GM23338 (cell line): ENCODE measurements at regions not wholly inside any gene's neighbourhood (a gene's known extent, or its start where the extent isn't known, plus 50 kb on each side); places are given as distances from the start of the nearest gene placed in this dataset.

Experiments used
- ATAC-seq: fragments of 200-7000 bp; cut with Tn5 transposase; 3 replicates; pipeline ENCODE4 v1.9.1; 2020
- DNase-seq: peaks from one replicate; pipeline ENCODE4 v3.0.0-alpha.2; 2015; ENCODE audit warnings: low spot score
- H2AFZ ChIP-seq: fragments of 200-600 bp; sonication (generic); 2 replicates; pipeline ENCODE4 v1.8.0; 2016; ENCODE audit warnings: antibody characterized with exemption, mild to moderate bottlenecking, moderate library complexity
- H3F3A ChIP-seq: fragments of 200-600 bp; sonication (generic); replicated peaks from 2 replicates; pipeline ENCODE4 v1.8.0; 2017; ENCODE audit warnings: antibody characterized with exemption, mixed run types, low read depth
- H3K27ac ChIP-seq: fragments of 200-600 bp; sonication (generic); 2 replicates; pipeline ENCODE4 v1.6.1; 2016; ENCODE audit warnings: low read depth
- H3K27me3 ChIP-seq: fragments of 200-600 bp; sonication (generic); 2 replicates; pipeline ENCODE4 v1.8.0; 2016; ENCODE audit warnings: mild to moderate bottlenecking, mixed run types, moderate library complexity; ENCODE audit not compliant: insufficient read depth
- H3K36me3 ChIP-seq: fragments of 200-600 bp; sonication (generic); 2 replicates; pipeline ENCODE4 v1.8.0; 2016; ENCODE audit warnings: mild to moderate bottlenecking; ENCODE audit not compliant: insufficient read depth
- H3K4me1 ChIP-seq: fragments of 200-600 bp; sonication (generic); 2 replicates; pipeline ENCODE4 v1.8.0; 2016; ENCODE audit warnings: mild to moderate bottlenecking, moderate library complexity; ENCODE audit not compliant: insufficient read depth
- H3K4me2 ChIP-seq: fragments of 200-600 bp; sonication (generic); 2 replicates; pipeline ENCODE4 v1.7.1; 2017; ENCODE audit warnings: mixed run types
- H3K4me3 ChIP-seq: fragments of 200-600 bp; sonication (generic); 2 replicates; pipeline ENCODE4 v1.6.1; 2016; ENCODE audit warnings: mixed run types
- H3K79me2 ChIP-seq: fragments of 200-600 bp; sonication (generic); replicated peaks from 2 replicates; pipeline ENCODE4 v1.8.0; 2017; ENCODE audit warnings: mild to moderate bottlenecking; ENCODE audit not compliant: insufficient read depth
- H3K9me2 ChIP-seq: fragments of 200-600 bp; sonication (generic); 2 replicates; pipeline ENCODE4 v1.8.0; 2017; ENCODE audit not compliant: insufficient read depth
- H4K20me1 ChIP-seq: fragments of 200-600 bp; sonication (generic); replicated peaks from 2 replicates; pipeline ENCODE4 v1.8.0; 2017; ENCODE audit warnings: mild to moderate bottlenecking; ENCODE audit not compliant: insufficient read depth
- H3K27ac Mint-ChIP-seq: 2 replicates; pipeline ENCODE4 v1.8.0; 2020; ENCODE audit warnings: inconsistent platforms, mild to moderate bottlenecking, moderate library complexity, mixed read lengths
- H3K27me3 Mint-ChIP-seq: 3 replicates; pipeline ENCODE4 v1.8.0; 2022; ENCODE audit warnings: low read depth, mild to moderate bottlenecking, moderate library complexity, mixed read lengths, inconsistent platforms; ENCODE audit not compliant: insufficient read depth, poor library complexity
- H3K36me3 Mint-ChIP-seq: 3 replicates; pipeline ENCODE4 v1.8.0; 2021; ENCODE audit warnings: low read depth, mild to moderate bottlenecking, inconsistent platforms, moderate library complexity, mixed read lengths
- H3K4me1 Mint-ChIP-seq: 3 replicates; pipeline ENCODE4 v1.8.0; 2020; ENCODE audit warnings: mild to moderate bottlenecking, inconsistent platforms, mixed read lengths
- H3K4me3 Mint-ChIP-seq: 3 replicates; pipeline ENCODE4 v1.8.0; 2021; ENCODE audit warnings: moderate library complexity, mild to moderate bottlenecking, inconsistent platforms, mixed read lengths
- H3K9me3 Mint-ChIP-seq: 3 replicates; pipeline ENCODE4 v1.8.0; 2020; ENCODE audit warnings: moderate library complexity, mild to moderate bottlenecking, inconsistent platforms, mixed read lengths
- CREB1 ChIP-seq: fragments of 250-450 bp; sonication (Bioruptor Pico); IDR thresholded peaks from 2 replicates; pipeline ENCODE4 v1.5.0; 2020; ENCODE audit warnings: low read depth, mild to moderate bottlenecking, moderate library complexity
- CTCF ChIP-seq, 2 experiments: fragments of 200-600 bp in 1 of 2; sonication (generic) in 1 of 2; conservative IDR thresholded peaks; 2 replicates each; pipeline versions ENCODE4 v1.5.1 to v1.6.1; 2016 to 2017; ENCODE audit warnings: antibody characterized with exemption in 2 of 2, low read depth in 2 of 2, mild to moderate bottlenecking in 2 of 2, moderate library complexity in 1 of 2
- ETS1 ChIP-seq: IDR thresholded peaks from 2 replicates; pipeline ENCODE4 v1.6.1; 2016; ENCODE audit warnings: antibody characterized with exemption
- EZH2 ChIP-seq: fragments of 200-600 bp; sonication (generic); IDR thresholded peaks from one replicate; pipeline ENCODE4 v1.8.0; 2017; ENCODE audit warnings: antibody characterized with exemption, mild to moderate bottlenecking, low read depth; ENCODE audit not compliant: unreplicated experiment
- EZH2phosphoT487 ChIP-seq: fragments of 200-600 bp; sonication (generic); IDR thresholded peaks from one replicate; pipeline ENCODE4 v1.8.1; 2018; ENCODE audit warnings: antibody characterized with exemption; ENCODE audit not compliant: unreplicated experiment
- JUNB ChIP-seq: IDR thresholded peaks from one replicate; pipeline ENCODE4 v1.6.1; 2016; ENCODE audit warnings: antibody characterized with exemption; ENCODE audit not compliant: unreplicated experiment
- NANOG ChIP-seq: IDR thresholded peaks from 2 replicates; pipeline ENCODE4 v1.6.1; 2016; ENCODE audit warnings: antibody characterized with exemption, borderline replicate concordance
- POLR2AphosphoS5 ChIP-seq: IDR thresholded peaks from 2 replicates; pipeline ENCODE4 v1.6.1; 2016; ENCODE audit warnings: antibody characterized with exemption, low read depth
- REST ChIP-seq: IDR thresholded peaks from one replicate; pipeline ENCODE4 v1.6.1; 2018; ENCODE audit warnings: antibody characterized with exemption; ENCODE audit not compliant: unreplicated experiment
- STAT1 ChIP-seq: IDR thresholded peaks from one replicate; pipeline ENCODE4 v1.6.1; 2016; ENCODE audit warnings: antibody characterized with exemption; ENCODE audit not compliant: unreplicated experiment
- ZNF114 ChIP-seq: fragments of 250-450 bp; sonication (Bioruptor Pico); IDR thresholded peaks from 2 replicates; pipeline ENCODE4 v1.5.0; 2020; ENCODE audit warnings: mild to moderate bottlenecking, moderate library complexity
- ZNF331 ChIP-seq: fragments of 250-450 bp; sonication (Bioruptor Pico); IDR thresholded peaks from 2 replicates; pipeline ENCODE4 v1.5.0; 2020; ENCODE audit warnings: low read depth, mild to moderate bottlenecking, moderate library complexity
- ZNF462 ChIP-seq: fragments of 250-450 bp; sonication (Bioruptor Pico); IDR thresholded peaks from 2 replicates; pipeline ENCODE4 v1.5.0; 2020; ENCODE audit warnings: mild to moderate bottlenecking, moderate library complexity

GRCh38 chr20:48478370-48478769, 349.4 kb downstream of the PREX1 start:
- no peaks in the 10 kb centered on the region for H3K4me1 ChIP-seq
- no peaks in the 10 kb centered on the region for H3K36me3 ChIP-seq
- Mint-ChIP-seq H3K36me3 (peaks cover 8% of the 10 kb centered on the region; the same call in 2 of the 3 replicates), H3K27me3 (peaks cover 7% of the 10 kb centered on the region), H3K9me3 (peaks cover 7% of the 10 kb centered on the region), H3K27ac (no peak overlapping the region), H3K4me1 (peaks cover 17% of the 10 kb centered on the region), H3K4me3 (no peak overlapping the region)
- H3K79me2 ChIP-seq, result no peaks in the 10 kb centered on the region
- no peaks in the 10 kb centered on the region for H4K20me1 ChIP-seq
- no peaks in the 10 kb centered on the region for H3K27me3 ChIP-seq
- no peak overlapping the region for H3K4me2 ChIP-seq
- H3K27ac ChIP-seq, result no peak overlapping the region
- no peaks in the 10 kb centered on the region for H3F3A ChIP-seq
- no peak overlapping the region for H2AFZ ChIP-seq
- H3K4me3 ChIP-seq, result no peak overlapping the region
- no peak for ATAC-seq
- no peak for DNase-seq
- H3K9me2 ChIP-seq, result no peaks in the 10 kb centered on the region
- TF ChIP-seq NANOG, result no peak
- no peak for TF ChIP-seq STAT1
- no peak for TF ChIP-seq ZNF331
- no peak for TF ChIP-seq ZNF114 (CRISPR knock-in tag)
- TF ChIP-seq REST, result no peak
- TF ChIP-seq EZH2, result no peak
- no peak for TF ChIP-seq CREB1 (CRISPR knock-in tag)
- TF ChIP-seq ETS1, result no peak
- no peak for TF ChIP-seq ZNF462 (CRISPR knock-in tag)
- TF ChIP-seq CTCF (conservative IDR thresholded peaks at IDR 0.05; ENCODE audit: low read depth in 2 of 2), result no peak
- TF ChIP-seq EZH2phosphoT487, result no peak
- TF ChIP-seq POLR2AphosphoS5, result no peak
- TF ChIP-seq JUNB, result no peak
